G401 (cell line): ENCODE measurements at regions not wholly inside any gene's neighbourhood (a gene's known extent, or its start where the extent isn't known, plus 50 kb on each side); places are given as distances from the start of the nearest gene placed in this dataset.

Experiments used
- DNase-seq: peaks from one replicate; pipeline ENCODE4 v3.0.0-alpha.2; 2015; ENCODE audit warnings: low spot score
- in situ Hi-C: cut with HindIII; loops from 2 replicates; pipeline ENCODE4 v1.10.0; 2016; ENCODE audit warnings: low sequenced_read_pairs, mixed read lengths

DNA sequence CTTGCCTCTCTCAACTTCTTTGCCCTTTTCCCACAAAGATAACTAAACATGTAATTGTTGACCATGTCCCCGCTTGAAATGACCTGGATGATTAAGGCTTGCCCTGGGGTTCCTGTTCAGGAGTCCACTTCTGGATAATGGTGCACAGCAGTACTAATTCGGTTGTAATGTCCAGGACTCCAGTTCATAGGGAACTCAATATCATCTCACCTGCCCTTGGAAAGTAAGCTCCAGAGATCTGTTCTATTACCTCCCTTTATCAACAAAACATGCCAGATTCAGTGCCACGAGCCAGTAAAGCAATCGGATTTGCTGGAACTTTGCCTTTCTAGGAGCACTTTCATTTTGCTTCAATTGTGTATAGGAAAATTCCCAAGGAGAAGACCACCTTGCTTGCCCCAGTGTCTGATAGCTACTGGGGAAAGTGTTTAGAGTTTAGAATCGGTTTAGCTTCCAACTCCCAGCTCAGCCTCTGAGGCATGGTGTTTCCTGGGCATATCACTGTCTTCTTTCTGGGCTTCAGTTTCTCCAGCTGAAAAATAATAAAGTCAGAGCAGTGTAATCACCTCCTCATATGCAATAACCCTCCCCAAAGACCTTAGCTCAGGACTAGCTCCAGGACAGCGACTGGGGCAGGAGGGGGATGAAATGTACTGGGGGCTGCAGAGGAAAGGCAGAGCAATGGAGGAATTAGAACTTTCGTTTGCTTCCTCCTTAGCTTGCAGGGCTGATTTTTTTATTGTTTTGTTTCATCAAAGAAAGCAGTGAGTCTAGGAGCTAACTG lies 162.6 kb upstream of the CYRIA start:
- in situ Hi-C loops = no loop called here
- no peak for DNase-seq

DNA sequence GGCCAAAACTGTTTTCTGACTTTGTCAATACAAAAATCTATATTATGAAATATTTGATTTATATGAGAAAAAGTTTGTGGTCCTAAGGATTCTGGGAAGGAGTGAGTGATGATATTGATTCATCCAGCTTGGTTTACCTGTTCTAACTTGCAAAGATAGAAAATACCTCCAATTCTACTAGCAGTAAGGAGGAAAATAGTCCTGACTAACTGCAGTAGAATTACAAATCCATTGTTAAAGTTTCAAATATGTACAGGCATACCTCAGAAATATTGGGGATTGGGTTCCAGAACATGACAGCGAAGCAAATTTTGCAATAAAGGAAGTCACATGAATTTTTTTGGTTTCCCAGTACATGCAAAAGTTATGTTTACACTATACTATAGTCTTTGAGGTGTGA lies 158.8 kb upstream of the CYRIA start:
- DNase-seq = no peak
- in situ Hi-C loops = no loop called here

DNA sequence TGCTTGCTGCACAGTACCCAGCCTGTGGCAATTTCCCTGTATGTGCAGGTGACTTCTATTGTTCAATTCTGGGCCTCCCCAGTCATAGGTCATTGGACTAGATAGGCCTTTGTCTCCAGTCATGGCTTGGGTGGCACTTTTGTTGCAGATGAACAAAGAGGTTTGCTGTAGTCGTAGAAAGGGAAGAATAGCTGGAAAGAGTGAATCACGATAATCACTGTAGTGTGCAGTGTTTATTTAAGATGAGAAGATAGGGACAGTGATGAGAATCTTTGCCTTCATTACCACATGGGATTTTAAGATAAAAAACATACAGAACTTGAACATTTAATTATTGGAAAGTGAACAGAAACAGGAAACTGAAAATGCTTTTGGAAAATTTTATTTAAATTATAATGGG lies 156.1 kb upstream of the CYRIA start:
- in situ Hi-C loops = no loop called here
- no peak for DNase-seq

DNA sequence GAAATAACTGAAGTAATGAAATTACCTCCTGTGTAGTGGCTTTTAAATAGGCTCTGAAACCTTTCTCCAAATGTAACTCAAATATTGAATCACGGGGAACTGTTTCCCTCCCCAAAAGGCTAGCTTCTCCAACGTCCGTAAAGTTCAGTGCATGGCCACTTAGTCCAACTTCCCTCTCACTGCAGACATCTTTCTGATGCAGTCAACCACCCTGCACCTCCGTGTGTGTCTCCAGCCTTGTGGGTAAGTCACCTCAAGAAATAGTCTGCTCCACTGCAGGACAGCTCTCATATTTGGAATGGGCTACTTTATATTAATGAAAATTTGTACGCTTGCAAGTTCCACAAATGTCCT lies 152.5 kb upstream of the CYRIA start:
- in situ Hi-C loops = no loop called here
- no peak for DNase-seq

DNA sequence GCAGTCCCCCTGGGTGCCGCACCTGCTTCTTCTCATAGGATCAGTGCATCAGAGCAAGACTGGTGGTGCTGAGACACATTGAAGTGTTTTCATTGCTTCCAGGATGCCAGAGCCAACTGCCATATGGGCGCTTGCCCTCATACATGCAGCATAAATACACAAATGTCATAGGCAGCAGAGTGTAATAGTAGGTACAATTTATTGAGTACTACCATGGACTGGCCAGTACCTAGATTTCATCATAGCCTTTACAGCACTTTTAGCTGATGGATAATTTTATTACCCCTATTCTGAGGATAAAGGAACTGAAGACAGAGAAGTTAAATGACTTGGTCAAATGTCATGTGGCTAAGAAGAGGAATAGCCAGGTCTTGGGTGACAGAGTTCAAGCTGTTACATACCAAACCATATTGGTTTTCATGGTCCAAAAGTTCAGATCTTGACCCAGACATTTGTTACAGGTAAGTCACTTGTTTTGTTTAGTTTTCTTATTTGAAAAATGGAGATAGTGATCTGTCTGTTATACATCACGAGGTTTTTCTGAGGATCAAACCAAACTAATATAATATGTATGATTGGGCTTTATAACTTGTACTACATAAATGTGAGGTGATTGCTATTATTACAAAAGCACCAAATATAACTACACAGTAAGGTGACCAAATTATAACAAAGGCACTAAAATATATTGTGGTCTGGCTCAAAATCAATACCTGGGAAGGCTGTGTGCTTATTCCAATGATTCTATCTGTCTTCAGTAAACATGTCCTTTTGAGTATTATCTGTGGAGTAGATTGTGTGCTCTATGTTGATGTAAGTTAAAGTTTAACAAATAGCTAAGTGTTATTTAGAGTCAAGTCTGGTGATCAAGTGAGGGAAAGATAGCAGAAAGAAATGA lies 151.9 kb upstream of the CYRIA start:
- DNase-seq = peak; percentile 61
- in situ Hi-C loops = no loop called here

DNA sequence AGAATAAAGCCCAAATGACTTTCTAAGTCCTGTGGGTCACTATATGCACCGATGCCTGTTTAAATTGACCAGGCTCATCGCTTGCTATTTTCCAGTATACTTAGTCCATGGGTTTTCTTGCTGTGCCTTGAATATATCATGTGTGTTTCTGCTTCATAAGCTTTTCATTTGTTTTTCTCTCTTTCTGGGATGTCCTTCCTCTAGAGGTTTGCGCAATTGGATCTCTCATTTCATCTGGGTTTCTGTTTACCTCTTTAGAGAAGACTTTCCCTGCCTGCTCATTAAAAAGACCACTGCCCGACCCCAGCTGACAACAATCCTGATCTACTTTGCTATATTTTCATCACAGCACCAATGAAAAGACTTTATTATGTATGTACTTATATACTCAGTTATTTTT lies 150.9 kb upstream of the CYRIA start:
- DNase-seq = no peak
- in situ Hi-C loops = no loop called here

DNA sequence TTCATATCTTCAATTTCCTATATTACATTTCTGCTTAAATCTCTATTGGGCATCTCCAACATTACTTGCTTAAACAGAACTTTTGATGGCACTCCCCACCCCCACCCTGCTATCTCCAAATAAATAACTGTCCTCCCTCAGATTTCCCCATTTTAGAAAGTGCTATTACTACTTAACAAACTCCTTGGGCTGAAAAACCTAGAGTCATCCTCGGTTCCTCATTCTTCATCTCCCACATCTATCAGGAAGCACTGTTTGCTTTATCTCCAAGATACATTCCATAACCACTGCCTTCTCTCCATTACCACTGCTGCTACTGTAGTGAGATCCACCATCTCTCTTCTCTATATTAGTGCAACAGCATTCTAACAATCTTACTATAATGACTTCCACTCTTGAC lies 150.4 kb upstream of the CYRIA start:
- in situ Hi-C loops = no loop called here
- DNase-seq = no peak

DNA sequence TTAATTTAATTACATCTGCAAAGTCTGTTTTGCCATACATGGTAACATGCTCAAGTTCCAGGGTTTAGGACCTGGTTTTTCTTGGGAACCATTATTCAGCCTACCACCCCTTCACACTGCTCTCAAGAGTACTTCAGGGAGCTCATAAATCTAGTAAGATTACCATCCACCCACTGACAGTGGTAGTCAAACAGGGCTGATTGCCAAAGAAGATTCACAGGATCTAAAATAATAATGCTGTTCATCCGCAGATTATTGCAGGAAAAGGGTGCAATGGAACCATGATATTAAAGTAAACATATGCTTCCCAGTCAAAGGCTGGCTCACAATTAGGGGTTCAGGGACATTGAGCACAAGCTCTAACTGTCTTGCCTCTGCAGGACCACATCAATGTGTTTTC lies 148.0 kb upstream of the CYRIA start:
- in situ Hi-C loops = no loop called here
- no peak for DNase-seq

DNA sequence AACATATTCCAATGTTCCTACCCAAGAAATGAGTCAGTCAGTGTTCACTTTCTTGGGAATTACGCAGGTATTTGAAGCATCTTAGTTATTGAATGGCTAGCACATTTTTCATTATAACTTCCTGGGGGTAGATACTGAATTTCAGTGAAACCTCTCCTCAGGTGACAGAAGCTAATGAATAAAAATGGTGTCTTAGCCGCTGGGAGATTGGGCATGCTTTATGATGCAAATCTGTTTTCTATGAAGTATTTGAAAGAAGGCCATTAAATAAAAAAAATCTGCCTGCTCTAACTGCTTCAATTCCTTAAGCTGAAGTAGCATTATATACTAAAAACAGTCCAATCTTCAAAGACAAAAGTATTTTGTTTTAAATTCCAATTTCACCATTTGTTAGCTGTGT lies 132.8 kb upstream of the CYRIA start:
- no peak for DNase-seq
- in situ Hi-C loops = no loop called here

DNA sequence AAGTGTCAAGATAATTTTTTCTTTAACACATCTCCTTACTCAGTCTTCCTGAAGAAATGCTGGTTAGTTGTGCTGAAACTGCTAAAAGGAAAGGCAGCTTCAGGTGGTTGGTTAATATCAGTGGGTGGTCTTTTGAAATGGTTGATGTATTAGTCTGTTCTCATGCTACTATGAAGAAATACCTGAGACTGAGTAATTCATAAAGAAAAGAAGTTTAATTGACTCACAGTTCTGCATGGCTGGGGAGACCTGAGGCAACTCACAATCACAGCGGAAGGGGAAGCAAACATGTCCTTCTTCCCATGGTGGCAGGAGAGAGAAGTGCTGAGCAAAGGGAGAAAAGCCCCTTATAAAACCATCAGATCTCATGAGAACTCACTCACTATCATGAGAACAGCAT lies 125.9 kb upstream of the CYRIA start:
- in situ Hi-C loops = no loop called here
- no peak for DNase-seq

DNA sequence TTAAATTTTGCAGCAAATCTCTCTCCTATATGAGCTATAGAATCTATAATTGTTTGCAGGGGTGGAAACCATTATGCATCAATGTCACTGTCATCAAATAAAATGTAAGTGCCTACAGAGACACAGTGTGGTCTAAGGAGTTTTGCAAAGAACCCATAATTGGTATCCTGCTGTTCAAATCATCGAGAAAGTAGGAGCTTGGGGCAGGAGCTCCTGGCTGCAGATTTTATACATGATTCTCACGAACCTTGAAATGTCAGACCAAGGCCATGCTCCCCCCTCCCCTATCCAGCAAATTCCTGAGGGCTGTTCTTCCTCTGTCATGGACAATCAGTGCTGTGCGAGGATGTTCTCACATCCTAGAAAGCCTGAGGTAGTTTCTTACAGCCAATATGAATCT lies 119.5 kb upstream of the CYRIA start:
- in situ Hi-C loops = no loop called here
- DNase-seq = no peak

DNA sequence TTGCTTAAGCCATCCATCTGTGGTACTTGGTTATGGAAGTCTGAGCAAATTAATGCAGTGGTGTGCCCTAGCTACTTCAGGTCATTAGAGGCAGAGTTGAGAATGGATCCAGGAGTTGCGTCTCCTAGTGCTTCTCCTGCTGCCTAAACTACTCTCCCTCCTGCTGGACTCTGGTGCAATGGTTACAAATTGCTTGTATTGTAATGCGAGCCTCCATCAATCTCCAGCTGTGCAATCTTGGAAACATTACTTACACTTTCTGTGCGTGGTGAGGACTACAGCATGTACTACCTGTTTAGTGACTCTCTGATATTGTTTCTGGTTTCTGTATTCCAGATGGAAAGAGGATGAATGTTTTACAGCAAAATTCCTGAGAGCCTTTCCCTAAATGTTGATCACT lies 119.0 kb upstream of the CYRIA start:
- in situ Hi-C loops = no loop called here

DNA sequence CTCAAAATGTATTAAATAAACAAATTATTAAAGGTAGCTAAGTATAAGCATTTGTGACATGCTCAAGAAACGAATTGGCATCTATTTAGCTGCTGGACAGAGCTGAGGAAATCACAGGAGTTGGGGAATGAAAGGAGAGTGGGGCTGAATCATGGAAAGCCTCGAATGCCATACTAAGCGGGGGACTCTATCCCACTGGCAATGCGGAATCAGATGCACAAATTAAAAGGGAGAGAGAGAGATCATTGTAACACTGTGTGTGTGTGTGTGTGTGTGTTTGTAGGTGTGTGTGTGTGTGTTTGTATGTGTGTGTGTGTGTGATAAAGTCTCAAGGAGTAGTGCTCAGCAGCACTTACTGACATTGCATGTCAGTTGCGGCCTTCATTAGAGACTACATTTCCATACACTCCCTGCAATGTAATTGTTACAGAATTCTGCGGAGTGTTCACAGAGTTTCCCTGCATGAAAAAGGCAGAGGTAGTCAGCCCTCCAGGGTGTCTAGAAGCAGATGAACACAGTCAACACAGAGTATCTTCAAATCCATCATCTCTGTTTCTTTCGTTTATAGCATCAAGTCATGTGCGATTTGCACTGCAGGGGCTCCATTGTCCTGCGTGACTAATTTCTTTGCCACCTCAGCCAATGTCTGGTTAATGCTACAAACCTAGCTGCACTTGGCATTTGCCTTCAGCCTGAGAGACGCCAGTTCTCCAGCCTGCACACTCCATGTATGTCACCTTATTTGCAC lies 111.7 kb upstream of the CYRIA start:
- no peak for DNase-seq
- in situ Hi-C loops = no loop called here

More for the DNA sequence above, 119.0 kb upstream of the CYRIA start:
- no peak for DNase-seq

DNA sequence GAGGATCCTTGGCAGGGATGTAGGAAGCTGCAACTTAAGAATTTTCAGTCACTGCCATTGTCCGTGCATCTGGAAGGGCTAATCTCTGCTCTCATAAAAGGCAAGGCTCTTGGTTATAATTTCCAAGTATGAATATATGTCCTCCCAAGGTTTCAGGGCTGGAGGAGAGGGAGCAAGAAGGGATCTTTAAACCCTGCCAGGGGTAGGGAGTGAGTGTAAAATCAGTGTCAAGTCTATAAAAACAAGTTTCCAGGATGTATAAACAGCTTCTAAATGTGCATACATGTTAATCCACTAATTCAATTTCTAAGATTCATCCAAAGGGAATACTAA lies 110.2 kb upstream of the CYRIA start:
- in situ Hi-C loops = no loop called here
- DNase-seq = no peak

DNA sequence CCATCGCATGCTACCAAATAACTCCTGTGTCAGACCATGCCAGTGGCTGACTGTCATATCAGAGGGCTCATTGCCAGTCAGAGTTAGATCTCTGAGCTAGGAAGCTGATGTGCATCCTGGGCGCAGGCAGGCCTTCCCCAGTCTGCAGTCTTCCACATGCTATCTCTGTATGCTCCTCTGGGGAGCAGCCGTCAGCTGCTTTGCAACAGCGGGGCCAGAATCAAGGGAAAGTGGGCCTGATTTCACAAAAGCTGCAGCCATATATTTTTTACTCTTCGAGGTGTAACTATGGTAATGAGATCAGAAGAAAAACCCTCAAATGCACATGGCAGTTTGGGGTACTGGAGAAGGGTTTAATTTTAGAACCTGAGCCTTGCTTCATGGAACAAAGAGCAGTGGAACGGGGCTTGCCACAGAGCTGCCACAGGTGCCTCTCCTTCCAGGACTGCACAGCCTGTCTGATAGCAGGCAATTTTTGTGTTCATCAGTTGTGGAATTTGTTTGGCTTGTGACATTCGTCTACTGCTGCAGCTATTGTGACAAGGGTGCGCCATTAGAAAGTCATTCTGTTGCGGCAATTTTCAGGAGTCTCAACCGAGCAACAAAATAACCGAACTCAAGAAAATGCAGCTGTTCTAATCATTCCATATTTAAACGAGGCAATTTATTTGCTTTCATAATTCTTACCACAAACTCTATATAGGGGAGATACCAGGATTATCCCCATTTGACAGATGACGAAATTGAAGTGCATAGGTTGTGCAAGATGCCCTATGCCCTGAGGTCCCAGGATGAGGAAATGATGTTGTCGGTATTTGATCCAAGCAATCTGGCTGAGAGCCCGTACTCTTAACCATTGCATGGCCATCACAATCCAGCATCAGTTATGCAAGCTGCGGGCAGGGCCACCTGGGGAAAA lies 109.6 kb upstream of the CYRIA start:
- in situ Hi-C loops = no loop called here

DNA sequence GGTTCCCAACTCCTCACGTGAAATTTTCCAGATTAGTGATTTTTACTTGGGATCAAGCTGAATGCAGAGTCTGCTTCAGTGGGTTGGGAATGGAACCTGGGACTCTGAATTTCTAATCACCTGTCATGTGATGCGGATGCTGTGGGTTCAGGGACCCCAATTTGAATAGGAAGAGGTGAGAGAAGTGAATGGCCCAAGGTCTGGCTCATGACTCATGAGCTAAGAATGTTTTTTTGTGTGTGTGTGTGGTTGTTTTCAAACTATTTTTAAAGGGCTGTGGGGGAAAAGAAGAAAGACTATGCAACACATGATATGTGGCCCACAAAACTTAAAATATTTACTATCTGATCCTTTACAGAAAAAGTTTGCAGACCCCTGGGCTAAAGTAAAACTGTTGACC lies 108.5 kb upstream of the CYRIA start:
- in situ Hi-C loops = no loop called here
- no peak for DNase-seq

More for the DNA sequence above, 109.6 kb upstream of the CYRIA start:
- peak; percentile 59 for DNase-seq

DNA sequence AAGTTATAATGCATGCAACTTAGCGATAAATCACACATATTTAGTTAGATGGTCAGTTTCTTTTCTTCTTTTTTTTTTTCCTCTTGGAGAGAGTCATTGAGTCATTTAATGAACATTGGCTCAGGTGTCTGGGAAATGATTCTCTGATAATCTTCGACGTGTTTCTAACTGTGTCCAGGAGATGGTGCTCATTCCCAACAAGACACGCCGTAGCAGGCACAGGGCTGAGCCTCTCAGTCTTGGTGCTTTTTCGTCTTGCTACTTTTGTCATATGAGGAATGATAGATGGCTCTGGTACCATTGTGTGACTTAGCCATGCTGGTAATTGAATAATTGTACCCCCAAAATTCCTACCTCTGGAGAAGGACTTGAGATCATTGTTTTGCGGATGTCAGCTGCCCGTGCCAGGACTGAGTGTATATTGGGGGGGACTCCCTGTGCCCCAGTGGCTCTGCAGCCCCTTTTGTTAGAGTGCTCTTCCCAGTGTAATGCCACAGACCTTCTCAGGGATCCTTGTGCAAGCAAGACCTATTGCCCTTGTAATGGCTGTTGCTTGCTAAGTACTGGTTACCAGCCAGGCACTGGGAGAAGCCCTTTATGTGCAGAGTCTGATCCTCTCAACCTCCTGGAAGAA lies 107.6 kb upstream of the CYRIA start:
- in situ Hi-C loops = no loop called here

DNA sequence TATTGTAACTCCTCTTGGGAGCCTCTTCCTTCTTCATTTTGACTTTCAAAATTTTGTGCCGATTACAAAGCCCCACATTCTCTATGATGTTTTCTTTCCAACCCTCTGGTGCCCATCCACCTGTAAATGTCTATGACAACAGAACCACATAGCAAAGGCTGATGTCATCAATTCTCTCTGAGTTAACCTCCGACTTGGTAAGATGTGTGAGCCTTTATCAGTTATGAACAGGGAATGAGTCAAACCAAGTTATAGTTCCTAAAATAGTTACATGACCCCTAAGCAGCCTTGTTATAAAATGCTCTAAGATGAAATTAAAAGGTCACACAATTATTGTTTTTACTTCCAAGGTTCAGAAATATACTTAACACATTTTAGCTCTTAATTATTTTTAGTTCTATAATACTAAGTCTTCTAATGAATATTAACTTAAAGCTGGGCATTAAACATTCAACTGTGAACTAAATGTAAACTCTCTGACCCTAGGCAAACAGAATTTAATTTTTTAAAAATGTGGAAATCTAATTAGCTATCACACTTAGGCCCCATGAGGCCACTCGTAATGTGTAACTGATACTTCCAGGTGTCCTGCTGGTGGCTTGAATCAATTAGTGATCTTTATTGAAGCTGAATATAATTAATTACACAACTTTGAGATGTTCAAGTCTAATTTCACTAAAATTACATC lies 102.3 kb upstream of the CYRIA start:
- in situ Hi-C loops = no loop called here
- DNase-seq = no peak

More for the DNA sequence above, 107.6 kb upstream of the CYRIA start:
- peak; percentile 80 for DNase-seq
